Effector memory CD8-positive, alpha-beta T cell (primary cell): ENCODE measurements at regions not wholly inside any gene's neighbourhood (a gene's known extent, or its start where the extent isn't known, plus 50 kb on each side); places are given as distances from the start of the nearest gene placed in this dataset.
"Not testable (repeated sequence)": the region's sequence is repeated elsewhere in the genome, so short reads cannot be mapped to it uniquely, and the experiment has no call there.

ENCODE experiments used
- ATAC-seq: fragments of 150-1000 bp; cut with Tn5 transposase; replicated peaks from 2 replicates; pipeline ENCODE4 v1.10.0; 2021; ENCODE audit warnings: mild to moderate bottlenecking, moderate library complexity
- DNase-seq, 3 experiments: peaks; one replicate each; pipeline ENCODE4 v3.0.0; 2021
- H3K27ac Mint-ChIP-seq, 2 donors: one replicate each; pipeline ENCODE4 v1.8.0; 2022; ENCODE audit warnings: mild to moderate bottlenecking in 2 of 2, mixed read lengths in 2 of 2, moderate library complexity in 2 of 2
- H3K27me3 Mint-ChIP-seq, 2 donors: one replicate each; pipeline ENCODE4 v1.8.0; 2022; ENCODE audit warnings: mixed read lengths in 2 of 2
- H3K36me3 Mint-ChIP-seq: one replicate; pipeline ENCODE4 v1.8.0; 2022; ENCODE audit warnings: mild to moderate bottlenecking, moderate library complexity, mixed read lengths; ENCODE audit not compliant: insufficient read depth
- H3K4me1 Mint-ChIP-seq, 2 donors: one replicate each; pipeline ENCODE4 v1.8.0; 2022; ENCODE audit warnings: low read depth in 2 of 2, mixed read lengths in 2 of 2
- H3K4me3 Mint-ChIP-seq, 2 donors: one replicate each; pipeline ENCODE4 v1.8.0; 2022; ENCODE audit warnings: mild to moderate bottlenecking in 2 of 2, mixed read lengths in 2 of 2, moderate library complexity in 2 of 2
- H3K9me3 Mint-ChIP-seq, 2 donors: one replicate each; pipeline ENCODE4 v1.8.0; 2022; ENCODE audit warnings: mixed read lengths in 2 of 2

GRCh38 chr7:104264285-104264684 is 56.5 kb upstream of the ORC5 start:
- Mint-ChIP-seq H3K4me1 (no peaks in the 10 kb centered on the region), H3K4me3 (no peak overlapping the region), H3K9me3 (no peaks in the 10 kb centered on the region), H3K27me3 (peaks cover 51 to 61% of the 10 kb centered on the region in 2 donors), H3K36me3 (no peaks in the 10 kb centered on the region), H3K27ac (no peak overlapping the region)
- ATAC-seq (no peak), DNase-seq (no peak)

DNA sequence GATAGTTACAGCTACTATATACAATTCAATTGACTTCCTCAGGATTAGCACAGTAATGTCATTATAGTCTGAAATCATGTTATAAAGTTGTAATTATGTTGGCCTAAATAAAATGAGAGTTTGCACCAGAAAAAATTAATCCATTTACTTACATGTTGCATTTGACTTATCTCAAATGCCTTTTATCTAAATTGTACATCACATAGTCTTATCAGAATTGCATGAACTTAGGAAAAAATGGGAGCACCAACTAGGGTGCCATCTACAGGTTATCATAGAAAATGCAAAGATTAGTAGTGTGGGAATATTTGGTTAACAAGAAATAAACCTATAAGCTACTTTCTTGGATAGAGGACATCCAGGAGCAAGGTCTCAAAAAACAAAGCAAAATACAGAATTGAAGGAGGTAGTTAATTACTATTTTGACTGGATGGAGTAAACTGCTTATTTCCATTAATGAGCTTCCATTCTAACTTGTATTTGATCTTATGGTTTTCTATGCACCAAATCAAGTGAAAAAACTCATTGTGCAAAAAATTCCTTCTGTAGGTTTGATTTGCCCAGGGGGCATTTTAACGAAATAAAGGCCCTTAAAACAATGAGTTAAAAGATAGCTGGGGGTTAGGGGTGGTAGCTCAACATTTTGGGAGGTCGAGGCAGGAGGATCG is 60.0 kb upstream of the ORC5 start:
- no peaks in the 10 kb centered on the region for H3K36me3 Mint-ChIP-seq
- ATAC-seq = no peak
- peaks cover 33 to 47% of the 10 kb centered on the region in 2 donors for H3K27me3 Mint-ChIP-seq
- H3K4me3 Mint-ChIP-seq = no peak overlapping the region
- no peaks in the 10 kb centered on the region for H3K9me3 Mint-ChIP-seq
- H3K4me1 Mint-ChIP-seq = no peaks in the 10 kb centered on the region
- no peak overlapping the region for H3K27ac Mint-ChIP-seq
- DNase-seq = no peak

- no peak for ATAC-seq
- Mint-ChIP-seq H3K27me3 (peaks cover 27 to 28% of the 10 kb centered on the region in 2 donors), H3K27ac (no peak overlapping the region), H3K9me3 (peaks cover 3 to 8% of the 10 kb centered on the region in 2 donors), H3K36me3 (no peaks in the 10 kb centered on the region), H3K4me3 (no peak overlapping the region), H3K4me1 (no peaks in the 10 kb centered on the region)
- no peak for DNase-seq
Observed at GRCh38 chr7:104271948-104272347, 56.5 kb upstream of the LHFPL3 start.

- no peak for ATAC-seq
- no peaks in the 10 kb centered on the region for H3K36me3 Mint-ChIP-seq
- peaks cover 31 to 33% of the 10 kb centered on the region in 2 donors for H3K27me3 Mint-ChIP-seq
Observed at GRCh38 chr7:104272767-104273384, 55.5 kb upstream of the LHFPL3 start.

GRCh38 chr7:104275900-104276299 is 52.5 kb upstream of the LHFPL3 start:
- no peak for ATAC-seq

More at GRCh38 chr7:104272767-104273384, 55.5 kb upstream of the LHFPL3 start:
- no peak overlapping the region for H3K4me3 Mint-ChIP-seq
- no peak for DNase-seq
- no peak overlapping the region for H3K27ac Mint-ChIP-seq
- peaks cover 3 to 8% of the 10 kb centered on the region in 2 donors for H3K9me3 Mint-ChIP-seq
- no peaks in the 10 kb centered on the region for H3K4me1 Mint-ChIP-seq

GRCh38 chr7:104276730-104277129 is 51.7 kb upstream of the LHFPL3 start:
- not testable (repeated sequence) for H3K27ac Mint-ChIP-seq, H3K4me3 Mint-ChIP-seq, ATAC-seq, H3K4me1 Mint-ChIP-seq, H3K36me3 Mint-ChIP-seq, DNase-seq
- H3K9me3 Mint-ChIP-seq = peaks cover 5 to 13% of the 10 kb centered on the region in 2 donors
- peaks cover 20 to 25% of the 10 kb centered on the region in 2 donors for H3K27me3 Mint-ChIP-seq

More at GRCh38 chr7:104275900-104276299, 52.5 kb upstream of the LHFPL3 start:
- peaks cover 20 to 25% of the 10 kb centered on the region in 2 donors for H3K27me3 Mint-ChIP-seq
- H3K36me3 Mint-ChIP-seq = no peaks in the 10 kb centered on the region
- no peak overlapping the region for H3K4me3 Mint-ChIP-seq
- H3K27ac Mint-ChIP-seq = no peak overlapping the region
- DNase-seq = no peak
- peaks cover 5 to 13% of the 10 kb centered on the region in 2 donors for H3K9me3 Mint-ChIP-seq
- no peaks in the 10 kb centered on the region for H3K4me1 Mint-ChIP-seq
